GM19023 (cell line): ENCODE measurements at regions not wholly inside any gene's neighbourhood (a gene's known extent, or its start where the extent isn't known, plus 50 kb on each side); places are given as distances from the start of the nearest gene placed in this dataset.

Experiments used
- ATAC-seq: cut with Tn5 transposase; IDR thresholded peaks from one replicate; pipeline ENCODE4 v1.9.1; 2021; ENCODE audit warnings: mild to moderate bottlenecking, moderate library complexity; ENCODE audit not compliant: unreplicated experiment

- ATAC-seq = no peak
These were observed 155.0 kb upstream of the GLI2 start for GRCh38 chr2:120580709-120581108.

GRCh38 chr2:120583121-120583520 is 152.5 kb upstream of the GLI2 start:
- ATAC-seq = no peak

GRCh38 chr2:120583851-120584570 is 151.7 kb upstream of the GLI2 start:
- ATAC-seq = no peak

GRCh38 chr2:120586507-120587278 is 149.0 kb upstream of the GLI2 start:
- no peak for ATAC-seq

- ATAC-seq = no peak
These were observed 148.2 kb upstream of the GLI2 start for GRCh38 chr2:120587279-120587996.

- ATAC-seq = no peak
These were observed 147.7 kb upstream of the GLI2 start for GRCh38 chr2:120587997-120588336.

GRCh38 chr2:120589771-120590608 is 145.7 kb upstream of the GLI2 start:
- no peak for ATAC-seq

- no peak for ATAC-seq
These were observed 144.8 kb upstream of the GLI2 start for GRCh38 chr2:120590841-120591240.

GRCh38 chr2:120591572-120591971 is 144.1 kb upstream of the GLI2 start:
- no peak for ATAC-seq

- ATAC-seq = no peak
These were observed 143.6 kb upstream of the GLI2 start for GRCh38 chr2:120592084-120592483.

- ATAC-seq = no peak
These were observed 141.6 kb upstream of the GLI2 start for GRCh38 chr2:120593921-120594686.

GRCh38 chr2:120594856-120595685 is 140.6 kb upstream of the GLI2 start:
- no peak for ATAC-seq

GRCh38 chr2:120595739-120596138 is 139.9 kb upstream of the GLI2 start:
- no peak for ATAC-seq

- no peak for ATAC-seq
These were observed 139.4 kb upstream of the GLI2 start for GRCh38 chr2:120596191-120596811.

- ATAC-seq = no peak
These were observed 138.6 kb upstream of the GLI2 start for GRCh38 chr2:120596990-120597594.

GRCh38 chr2:120597595-120598193 is 138.0 kb upstream of the GLI2 start:
- no peak for ATAC-seq

GRCh38 chr2:120598416-120598815 is 137.3 kb upstream of the GLI2 start:
- no peak for ATAC-seq

GRCh38 chr2:120599072-120599471 is 136.6 kb upstream of the GLI2 start:
- ATAC-seq = no peak
